Upper lobe of right lung (tissue), 1 donor: ENCODE measurements at regions not wholly inside any gene's neighbourhood (a gene's known extent, or its start where the extent isn't known, plus 50 kb on each side); places are given as distances from the start of the nearest gene placed in this dataset.

Experiments used
- ATAC-seq: fragments of 200-7000 bp; cut with Tn5 transposase; one replicate; pipeline ENCODE4 v1.9.1; 2020; ENCODE audit warnings: mild to moderate bottlenecking, moderate library complexity
- DNase-seq: peaks from one replicate; pipeline ENCODE4 v3.0.0-alpha.2; 2020
- H3K27ac ChIP-seq: fragments of 200-600 bp; one replicate; pipeline ENCODE4 v1.8.0; 2022
- H3K27me3 ChIP-seq: fragments of 200-600 bp; one replicate; pipeline ENCODE4 v1.8.0; 2022; ENCODE audit warnings: mild to moderate bottlenecking
- H3K36me3 ChIP-seq: fragments of 200-600 bp; one replicate; pipeline ENCODE4 v1.8.0; 2022
- H3K4me1 ChIP-seq: fragments of 200-600 bp; one replicate; pipeline ENCODE4 v1.8.0; 2022
- H3K4me3 ChIP-seq: fragments of 200-600 bp; one replicate; pipeline ENCODE4 v1.8.0; 2022; ENCODE audit warnings: mild to moderate bottlenecking
- H3K9me3 ChIP-seq: fragments of 200-600 bp; one replicate; pipeline ENCODE4 v1.8.0; 2022
- intact Hi-C: fragments of 100-400 bp; cut with DNase I; formaldehyde crosslinking; loops from one replicate; pipeline ENCODE4 v1.11.0; 2022
- TF ChIP-seq, protein P1 (sequence below): fragments of 200-600 bp; IDR thresholded peaks from one replicate; pipeline ENCODE4 v1.8.0; 2022; ENCODE audit warnings: antibody characterized with exemption
- donor health status: DM: no; HTN: yes; CAD: no; lungs with severe emphysema.

DNA sequence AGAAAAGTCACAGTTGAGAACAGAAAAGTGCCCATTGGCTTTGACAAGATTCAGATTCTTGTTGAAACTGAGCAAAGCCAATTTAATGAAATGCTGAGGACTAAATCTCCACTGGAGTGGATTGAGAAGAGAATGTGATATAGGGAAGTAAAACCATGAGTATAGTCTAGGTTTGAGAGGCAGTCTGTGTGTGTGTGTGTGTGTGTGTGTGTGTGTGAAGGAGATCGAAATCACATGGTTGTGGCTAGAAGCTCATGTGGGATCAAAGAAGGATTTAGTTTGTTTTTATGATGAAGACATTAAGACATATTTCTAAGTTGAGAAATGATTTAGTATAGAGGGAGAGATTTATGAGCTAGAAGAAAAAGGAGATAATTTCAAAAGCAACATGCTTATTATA, 275.7 kb upstream of the DAB2 start:
- no peak overlapping the region for H3K27ac ChIP-seq
- H3K4me3 ChIP-seq = no peak overlapping the region
- ATAC-seq = peak; percentile 25
- H3K27me3 ChIP-seq = no peaks in the 10 kb centered on the region
- H3K4me1 ChIP-seq = no peaks in the 10 kb centered on the region
- H3K36me3 ChIP-seq = no peaks in the 10 kb centered on the region
- intact Hi-C loops = no loop called here
- H3K9me3 ChIP-seq = no peaks in the 10 kb centered on the region
- DNase-seq = no peak
- TF ChIP-seq, protein P1, sequence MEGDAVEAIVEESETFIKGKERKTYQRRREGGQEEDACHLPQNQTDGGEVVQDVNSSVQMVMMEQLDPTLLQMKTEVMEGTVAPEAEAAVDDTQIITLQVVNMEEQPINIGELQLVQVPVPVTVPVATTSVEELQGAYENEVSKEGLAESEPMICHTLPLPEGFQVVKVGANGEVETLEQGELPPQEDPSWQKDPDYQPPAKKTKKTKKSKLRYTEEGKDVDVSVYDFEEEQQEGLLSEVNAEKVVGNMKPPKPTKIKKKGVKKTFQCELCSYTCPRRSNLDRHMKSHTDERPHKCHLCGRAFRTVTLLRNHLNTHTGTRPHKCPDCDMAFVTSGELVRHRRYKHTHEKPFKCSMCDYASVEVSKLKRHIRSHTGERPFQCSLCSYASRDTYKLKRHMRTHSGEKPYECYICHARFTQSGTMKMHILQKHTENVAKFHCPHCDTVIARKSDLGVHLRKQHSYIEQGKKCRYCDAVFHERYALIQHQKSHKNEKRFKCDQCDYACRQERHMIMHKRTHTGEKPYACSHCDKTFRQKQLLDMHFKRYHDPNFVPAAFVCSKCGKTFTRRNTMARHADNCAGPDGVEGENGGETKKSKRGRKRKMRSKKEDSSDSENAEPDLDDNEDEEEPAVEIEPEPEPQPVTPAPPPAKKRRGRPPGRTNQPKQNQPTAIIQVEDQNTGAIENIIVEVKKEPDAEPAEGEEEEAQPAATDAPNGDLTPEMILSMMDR = no peak

DNA sequence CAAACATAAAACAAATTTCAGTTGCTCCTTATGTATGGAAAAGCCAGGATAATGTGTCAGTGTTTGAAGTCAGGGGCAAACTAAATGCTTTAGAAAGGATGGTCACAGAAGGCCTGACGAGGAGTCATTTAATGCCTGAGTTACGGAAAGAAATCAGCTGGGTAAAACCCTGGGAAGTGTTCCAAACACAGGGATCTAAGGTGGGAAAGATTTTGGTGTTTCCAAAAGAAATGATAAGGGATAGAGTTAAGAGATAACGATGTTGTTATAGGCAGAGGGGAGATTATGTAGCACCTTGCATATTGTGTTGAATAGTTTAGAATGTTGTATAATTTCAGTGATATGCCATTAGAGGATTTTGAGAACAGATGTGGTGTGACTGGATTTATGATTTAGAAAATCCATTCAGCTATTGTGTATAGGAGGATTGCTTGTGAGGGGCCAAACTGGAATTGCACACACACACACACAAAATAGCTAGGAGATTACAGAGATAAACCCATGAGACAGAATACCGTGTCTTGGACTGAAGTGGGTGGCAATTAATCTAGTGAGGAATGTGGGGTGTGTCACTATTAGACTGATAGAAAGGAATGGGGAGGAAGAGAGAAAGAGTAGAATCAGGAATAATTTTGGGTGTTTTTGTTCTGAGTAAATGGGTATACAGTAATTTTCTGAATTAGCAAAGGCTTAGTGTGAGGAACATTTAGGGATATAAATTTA, 274.2 kb upstream of the DAB2 start:
- H3K4me1 ChIP-seq = no peaks in the 10 kb centered on the region
- no peak for DNase-seq
- H3K9me3 ChIP-seq = no peaks in the 10 kb centered on the region
- H3K4me3 ChIP-seq = no peak overlapping the region
- intact Hi-C loops = no loop called here
- no peak for ATAC-seq
- H3K27me3 ChIP-seq = no peaks in the 10 kb centered on the region
- H3K36me3 ChIP-seq = no peaks in the 10 kb centered on the region
- no peak overlapping the region for H3K27ac ChIP-seq
- TF ChIP-seq, protein P1 = no peak

DNA sequence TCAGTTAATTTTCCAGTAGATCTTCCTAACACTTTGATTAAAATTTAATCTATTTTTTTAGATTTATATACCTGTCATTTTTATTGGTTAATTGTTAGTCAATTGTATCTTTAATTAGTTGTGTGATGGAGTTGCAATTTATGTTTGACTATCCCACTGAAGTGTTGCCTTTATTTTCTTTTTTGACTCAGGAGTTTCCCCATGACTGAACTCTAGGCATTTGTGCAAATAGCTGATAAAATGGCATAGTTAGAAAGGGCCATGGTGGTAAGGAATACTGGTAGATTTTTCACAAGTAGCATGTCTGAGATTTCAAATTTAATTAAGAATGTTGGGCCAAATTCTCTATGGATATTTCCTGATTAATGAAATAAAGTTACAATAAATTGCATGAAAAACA, 273.1 kb upstream of the DAB2 start:
- intact Hi-C loops = no loop called here
- Histone ChIP-seq H3K27me3 (no peaks in the 10 kb centered on the region), H3K4me1 (no peaks in the 10 kb centered on the region), H3K9me3 (no peaks in the 10 kb centered on the region), H3K4me3 (no peak overlapping the region), H3K27ac (no peak overlapping the region), H3K36me3 (no peaks in the 10 kb centered on the region)
- no peak for ATAC-seq
- no peak for DNase-seq
- TF ChIP-seq, protein P1 = no peak

DNA sequence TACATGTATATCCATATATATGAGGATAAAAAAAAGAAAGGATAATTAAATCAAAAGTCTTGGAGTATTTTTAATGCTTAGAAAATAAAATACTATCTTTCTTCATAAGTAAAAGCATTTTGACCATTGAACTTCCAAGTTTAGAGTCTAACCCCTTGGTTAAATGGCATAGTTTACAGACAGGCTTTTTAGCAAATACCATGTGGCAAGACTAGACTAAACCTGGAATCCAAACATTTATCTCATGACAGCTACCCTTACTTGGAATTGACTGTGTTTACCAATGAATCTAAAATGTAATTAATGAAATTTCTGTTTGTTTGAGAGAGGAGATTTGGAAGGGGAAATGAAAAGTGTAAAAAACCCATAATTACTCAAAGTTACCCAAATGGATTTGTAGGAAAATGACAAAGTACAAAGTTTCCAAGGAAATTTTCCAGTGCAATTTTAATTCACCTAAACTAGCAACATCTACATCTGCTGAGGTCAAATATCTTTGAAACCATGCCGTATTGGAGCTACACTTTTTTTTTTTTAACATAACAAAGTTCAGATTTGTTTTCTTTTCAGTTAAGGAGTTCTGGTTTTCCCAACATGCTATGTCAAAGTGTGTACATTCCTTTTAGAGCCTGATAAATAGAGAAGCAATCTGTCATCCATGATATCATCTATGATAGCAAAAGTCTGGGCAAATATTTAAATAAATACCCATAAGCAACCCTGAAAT, 272.1 kb upstream of the DAB2 start:
- TF ChIP-seq, protein P1 = no peak
- Histone ChIP-seq H3K9me3 (no peaks in the 10 kb centered on the region), H3K36me3 (no peaks in the 10 kb centered on the region), H3K4me3 (no peak overlapping the region), H3K4me1 (no peaks in the 10 kb centered on the region), H3K27ac (no peak overlapping the region), H3K27me3 (no peaks in the 10 kb centered on the region)
- intact Hi-C loops = no loop called here
- DNase-seq (no peak), ATAC-seq (no peak)

DNA sequence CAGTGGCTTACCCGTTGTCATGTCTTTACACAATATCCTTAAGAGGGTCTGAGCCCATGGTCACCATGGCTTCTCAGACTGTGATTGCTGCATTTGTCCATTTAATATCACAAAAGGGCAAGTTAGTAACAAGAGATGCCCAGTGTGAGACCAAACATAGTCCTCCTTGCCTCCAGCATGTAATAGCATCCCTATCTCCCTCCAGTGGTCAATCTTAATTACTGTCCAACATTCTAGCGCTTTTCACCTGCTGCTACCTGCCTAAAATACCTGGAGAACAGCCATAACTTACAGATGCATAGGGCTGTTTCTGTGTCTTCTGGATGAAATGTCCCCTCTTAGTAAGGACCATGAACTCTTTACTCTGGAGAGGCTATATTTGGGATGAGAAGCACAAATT, 267.2 kb upstream of the DAB2 start:
- H3K27me3 ChIP-seq = no peaks in the 10 kb centered on the region
- TF ChIP-seq, protein P1 = no peak
- ATAC-seq (no peak), DNase-seq (no peak)
- no peaks in the 10 kb centered on the region for H3K4me1 ChIP-seq
- no peak overlapping the region for H3K27ac ChIP-seq
- intact Hi-C loops = no loop called here
- H3K4me3 ChIP-seq = no peak overlapping the region
- H3K36me3 ChIP-seq = no peaks in the 10 kb centered on the region
- no peaks in the 10 kb centered on the region for H3K9me3 ChIP-seq
